OCI-M1 (cell line): ENCODE measurements at regions not wholly inside any gene's neighbourhood (a gene's known extent, or its start where the extent isn't known, plus 50 kb on each side); places are given as distances from the start of the nearest gene placed in this dataset.
"Not testable (repeated sequence)": the region's sequence is repeated elsewhere in the genome, so short reads cannot be mapped to it uniquely, and the experiment has no call there.

Experiments
- DNase-seq: peaks from one replicate; lab custom pipeline; 2025; lab: John Stamatoyannopoulos, UW

- no peak for DNase-seq
These were observed 740.1 kb downstream of the DNAJB9 start for GRCh38 chr7:109309790-109310189.

GRCh38 chr7:109318136-109318535, 748.5 kb downstream of the DNAJB9 start:
- no peak for DNase-seq

GRCh38 chr7:109322833-109323232, 753.2 kb downstream of the DNAJB9 start:
- DNase-seq: peak; percentile 32

GRCh38 chr7:109331423-109331822, 761.7 kb downstream of the DNAJB9 start:
- no peak for DNase-seq

- DNase-seq: no peak
These were observed 766.3 kb downstream of the DNAJB9 start for GRCh38 chr7:109335951-109336350.

GRCh38 chr7:109336531-109336930, 766.9 kb downstream of the DNAJB9 start:
- DNase-seq: no peak

GRCh38 chr7:109343678-109344077, 774.0 kb downstream of the DNAJB9 start:
- DNase-seq: no peak

- no peak for DNase-seq
These were observed 781.8 kb downstream of the DNAJB9 start for GRCh38 chr7:109351493-109351892.

- peak; percentile 1 for DNase-seq
These were observed 784.3 kb downstream of the DNAJB9 start for GRCh38 chr7:109354000-109354399.

GRCh38 chr7:109354552-109354951, 784.9 kb downstream of the DNAJB9 start:
- no peak for DNase-seq

- no peak for DNase-seq
These were observed 806.1 kb downstream of the DNAJB9 start for GRCh38 chr7:109375823-109376222.

- no peak for DNase-seq
These were observed 806.9 kb downstream of the DNAJB9 start for GRCh38 chr7:109376576-109376975.

- no peak for DNase-seq
These were observed 807.6 kb downstream of the DNAJB9 start for GRCh38 chr7:109377076-109377884.

- DNase-seq: no peak
These were observed 817.3 kb downstream of the DNAJB9 start for GRCh38 chr7:109386959-109387358.

- no peak for DNase-seq
These were observed 817.9 kb downstream of the DNAJB9 start for GRCh38 chr7:109387530-109387929.

GRCh38 chr7:109391240-109391639, 821.6 kb downstream of the DNAJB9 start:
- DNase-seq: no peak

GRCh38 chr7:109402107-109402506, 832.4 kb downstream of the DNAJB9 start:
- no peak for DNase-seq

GRCh38 chr7:109407756-109408155, 838.1 kb downstream of the DNAJB9 start:
- DNase-seq: peak; percentile 8

GRCh38 chr7:109437957-109438356, 868.3 kb downstream of the DNAJB9 start:
- no peak for DNase-seq

GRCh38 chr7:109449760-109450159, 880.1 kb downstream of the DNAJB9 start:
- no peak for DNase-seq

- no peak for DNase-seq
These were observed 886.4 kb downstream of the DNAJB9 start for GRCh38 chr7:109456116-109456515.

GRCh38 chr7:109460296-109460695, 890.6 kb downstream of the DNAJB9 start:
- DNase-seq: no peak

- DNase-seq: no peak
These were observed 892.5 kb downstream of the DNAJB9 start for GRCh38 chr7:109462171-109462570.

GRCh38 chr7:109467729-109468128, 898.1 kb downstream of the DNAJB9 start:
- DNase-seq: not testable (repeated sequence)
